ENCODE measurements at regions not wholly inside any gene's neighbourhood (a gene's known extent, or its start where the extent isn't known, plus 50 kb on each side); places are given as distances from the start of the nearest gene placed in this dataset.

DNA sequence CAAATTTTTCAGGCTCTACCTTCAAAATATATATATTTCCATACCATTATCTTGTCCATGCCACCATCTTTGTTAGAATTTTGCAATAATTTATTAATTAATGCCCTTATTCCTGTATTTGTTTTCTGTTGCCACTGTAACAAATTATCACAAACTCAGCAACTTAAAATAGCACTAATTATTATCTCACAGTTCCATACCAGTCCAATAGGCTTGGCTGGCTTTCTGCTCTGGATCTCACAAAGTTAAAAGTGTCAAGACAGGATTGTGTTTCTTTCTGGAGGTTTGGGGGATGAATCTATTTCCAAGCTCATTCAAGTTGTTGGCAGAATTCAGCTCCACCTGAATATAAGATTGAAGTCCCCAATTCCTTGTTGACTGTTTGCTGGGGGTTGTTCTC, 58.6 kb upstream of the SLC38A4 start:
- no peak for DNase-seq (ENCODE audit: low read depth)
- TF ChIP-seq, protein P1, sequence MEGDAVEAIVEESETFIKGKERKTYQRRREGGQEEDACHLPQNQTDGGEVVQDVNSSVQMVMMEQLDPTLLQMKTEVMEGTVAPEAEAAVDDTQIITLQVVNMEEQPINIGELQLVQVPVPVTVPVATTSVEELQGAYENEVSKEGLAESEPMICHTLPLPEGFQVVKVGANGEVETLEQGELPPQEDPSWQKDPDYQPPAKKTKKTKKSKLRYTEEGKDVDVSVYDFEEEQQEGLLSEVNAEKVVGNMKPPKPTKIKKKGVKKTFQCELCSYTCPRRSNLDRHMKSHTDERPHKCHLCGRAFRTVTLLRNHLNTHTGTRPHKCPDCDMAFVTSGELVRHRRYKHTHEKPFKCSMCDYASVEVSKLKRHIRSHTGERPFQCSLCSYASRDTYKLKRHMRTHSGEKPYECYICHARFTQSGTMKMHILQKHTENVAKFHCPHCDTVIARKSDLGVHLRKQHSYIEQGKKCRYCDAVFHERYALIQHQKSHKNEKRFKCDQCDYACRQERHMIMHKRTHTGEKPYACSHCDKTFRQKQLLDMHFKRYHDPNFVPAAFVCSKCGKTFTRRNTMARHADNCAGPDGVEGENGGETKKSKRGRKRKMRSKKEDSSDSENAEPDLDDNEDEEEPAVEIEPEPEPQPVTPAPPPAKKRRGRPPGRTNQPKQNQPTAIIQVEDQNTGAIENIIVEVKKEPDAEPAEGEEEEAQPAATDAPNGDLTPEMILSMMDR (IDR thresholded peaks at IDR 0.05; ENCODE audit: insufficient read depth, low read length), result no peak
- no peak overlapping the region for H3K4me3 ChIP-seq (ENCODE audit: low read depth, low read length)

GRCh38 chr12:46886541-46887041, 60.8 kb upstream of the SLC38A4 start:
- TF ChIP-seq, protein P1 (IDR thresholded peaks at IDR 0.05; ENCODE audit: insufficient read depth, low read length), result no peak
- peak; percentile 55 for DNase-seq (ENCODE audit: low read depth)
- H3K4me3 ChIP-seq (ENCODE audit: low read depth, low read length), result no peak overlapping the region

DNA sequence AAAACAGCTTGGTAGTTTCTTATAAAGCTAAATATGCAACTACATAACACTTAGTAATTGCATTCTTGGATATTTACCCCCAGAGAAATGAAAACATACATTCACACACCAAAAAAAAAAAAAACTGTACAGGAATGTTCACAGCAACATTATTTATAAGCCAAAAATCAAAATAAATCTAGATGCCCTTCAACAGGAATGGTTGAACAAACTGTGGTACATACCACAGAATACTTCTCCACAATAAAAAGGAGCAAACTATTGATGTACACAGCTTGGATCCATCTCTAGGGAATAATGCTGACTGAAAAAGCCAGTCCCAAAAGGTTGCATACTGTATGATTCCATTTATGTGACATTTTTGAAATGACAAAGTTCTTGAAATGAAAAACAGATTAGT, 62.1 kb upstream of the SLC38A4 start:
- no peak for DNase-seq (ENCODE audit: low read depth)
- TF ChIP-seq, protein P1 (IDR thresholded peaks at IDR 0.05; ENCODE audit: insufficient read depth, low read length), result no peak

DNA sequence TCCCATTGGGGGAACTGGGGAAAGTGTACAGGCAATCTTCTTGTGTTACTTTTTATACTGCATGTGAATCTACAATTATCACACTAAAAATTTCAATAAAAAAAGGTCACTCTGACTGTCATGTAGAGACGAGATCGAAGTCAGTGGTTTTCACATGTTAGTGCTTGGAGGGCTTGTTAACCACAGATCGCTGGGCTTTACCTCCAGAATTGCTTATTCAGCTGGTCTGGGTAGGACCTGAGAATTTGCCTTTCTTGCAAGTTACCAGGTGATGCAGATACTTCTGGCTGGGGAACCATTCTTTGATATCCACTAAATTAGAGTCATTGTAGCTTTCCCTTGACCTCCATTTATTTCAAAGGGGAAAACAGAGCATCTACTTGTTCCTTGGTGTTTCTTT, 62.8 kb upstream of the SLC38A4 start:
- TF ChIP-seq, protein P1 (IDR thresholded peaks at IDR 0.05; ENCODE audit: insufficient read depth, low read length), result no peak
- no peak for DNase-seq (ENCODE audit: low read depth)
- H3K4me3 ChIP-seq (ENCODE audit: low read depth, low read length), result no peak overlapping the region

More for the DNA sequence above, 62.1 kb upstream of the SLC38A4 start:
- no peak overlapping the region for H3K4me3 ChIP-seq (ENCODE audit: low read depth, low read length)

DNA sequence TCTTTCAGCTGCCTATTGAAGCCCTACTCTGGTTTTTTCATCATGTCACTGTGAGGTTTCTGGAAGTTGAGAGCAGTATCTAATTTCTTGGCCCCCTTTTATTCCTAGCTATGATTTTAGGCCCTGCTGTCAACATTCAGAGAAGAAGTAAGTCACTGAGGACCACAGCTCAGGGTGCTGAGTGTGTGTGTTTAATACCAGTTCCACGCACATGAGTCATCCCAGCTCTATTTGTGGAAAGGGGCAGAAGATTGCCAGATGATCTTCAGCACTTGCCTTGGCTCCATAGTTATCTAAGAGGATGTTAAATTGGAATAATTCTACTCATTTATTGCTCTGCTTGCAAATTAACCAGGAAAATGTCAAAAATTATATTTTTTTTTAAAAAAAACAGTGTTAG, 65.5 kb upstream of the SLC38A4 start:
- no peak overlapping the region for H3K4me3 ChIP-seq (ENCODE audit: low read depth, low read length)
- TF ChIP-seq, protein P1 (IDR thresholded peaks at IDR 0.05; ENCODE audit: insufficient read depth, low read length), result no peak
- DNase-seq (ENCODE audit: low read depth), result peak; percentile 49

DNA sequence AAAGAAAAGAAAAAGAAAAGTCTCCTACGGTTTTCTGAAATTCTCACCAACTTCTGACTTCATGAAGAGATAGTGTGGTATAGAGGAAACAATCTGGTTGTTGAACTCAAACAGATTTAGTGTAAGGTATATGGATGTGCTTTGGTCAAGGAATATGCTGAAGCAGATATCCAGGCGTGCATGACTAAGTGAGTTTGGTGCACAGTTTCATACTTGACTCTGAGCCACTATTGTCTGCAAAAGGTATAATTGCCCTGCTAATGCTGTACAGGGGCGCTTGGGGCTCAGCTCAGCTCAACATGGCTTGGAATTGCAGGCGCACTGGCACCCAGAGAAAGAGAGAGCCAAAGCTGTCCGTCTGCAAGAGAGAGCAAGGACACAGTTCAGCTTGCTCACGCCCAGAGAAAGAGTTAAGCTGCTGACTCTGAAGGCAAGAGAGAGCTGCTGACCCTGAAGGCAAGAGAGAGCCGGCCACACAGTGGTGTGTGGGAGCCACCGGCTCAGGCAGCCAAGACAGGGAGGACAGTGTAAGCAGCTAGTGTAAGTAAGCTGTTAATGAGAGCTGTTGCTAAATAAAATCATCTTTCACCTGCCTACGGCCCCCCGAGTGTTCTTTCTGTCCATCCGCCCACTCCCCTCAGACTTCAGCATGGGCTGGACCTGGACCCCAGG, 66.4 kb upstream of the SLC38A4 start:
- DNase-seq (ENCODE audit: low read depth), result no peak
- TF ChIP-seq, protein P1 (IDR thresholded peaks at IDR 0.05; ENCODE audit: insufficient read depth, low read length), result no peak
- no peak overlapping the region for H3K4me3 ChIP-seq (ENCODE audit: low read depth, low read length)

- TF ChIP-seq, protein P1 (IDR thresholded peaks at IDR 0.05; ENCODE audit: insufficient read depth, low read length), result no peak
- H3K4me3 ChIP-seq (ENCODE audit: low read depth, low read length), result no peak overlapping the region
- DNase-seq (ENCODE audit: low read depth), result no peak
Measured at GRCh38 chr12:46892887-46893286, 67.1 kb upstream of the SLC38A4 start.

Measured in fibroblast of the aortic adventitia (primary cell).